B cell (primary cell): ENCODE measurements at regions not wholly inside any gene's neighbourhood (a gene's known extent, or its start where the extent isn't known, plus 50 kb on each side); places are given as distances from the start of the nearest gene placed in this dataset.

Experiments used
- CTCF ChIP-seq: fragments of 200-600 bp; IDR thresholded peaks from one replicate; pipeline ENCODE4 v1.8.0; 2022; ENCODE audit warnings: antibody characterized with exemption, mild to moderate bottlenecking
- EZH2 ChIP-seq: IDR thresholded peaks from 2 replicates; pipeline ENCODE4 v1.6.1; 2012; ENCODE audit warnings: borderline replicate concordance, low read depth, mild to moderate bottlenecking, moderate library complexity, low read length; ENCODE audit not compliant: insufficient read depth, poor library complexity, severe bottlenecking

- no peak for TF ChIP-seq EZH2
- TF ChIP-seq CTCF, result no peak
Measured at GRCh38 chr9:89715318-89715858, 110.6 kb downstream of the GADD45G start.
